ENCODE measurements at regions not wholly inside any gene's neighbourhood (a gene's known extent, or its start where the extent isn't known, plus 50 kb on each side); places are given as distances from the start of the nearest gene placed in this dataset.

- Histone ChIP-seq H3K4me2 (ENCODE audit: insufficient read depth, insufficient read length, low read length) (no peak overlapping the region), H2BK20ac (ENCODE audit: low read depth, low read length, poor library complexity, severe bottlenecking) (no peak overlapping the region), H2AFZ (ENCODE audit: low read length) (no peak overlapping the region)
Observed at GRCh38 chr9:18159254-18159653, 314.7 kb upstream of the ADAMTSL1 start.

More at GRCh38 chr9:18159254-18159653, 314.7 kb upstream of the ADAMTSL1 start:
- H4K91ac ChIP-seq (ENCODE audit: insufficient read length, low read depth, low read length) = no peak overlapping the region
- DNase-seq = no peak
- no peak for TF ChIP-seq CTCF (conservative IDR thresholded peaks at IDR 0.05)
- H2BK5ac ChIP-seq (ENCODE audit: insufficient read length, low read length) = no peak overlapping the region
- no peaks in the 10 kb centered on the region for H3K9me3 Mint-ChIP-seq
- H3K79me2 ChIP-seq (ENCODE audit: insufficient read depth, low read length) = no peaks in the 10 kb centered on the region
- no peak overlapping the region for H2AK5ac ChIP-seq (ENCODE audit: insufficient read length, low read length)
- H3K14ac ChIP-seq (ENCODE audit: insufficient read depth, low read length) = no peak overlapping the region
- H3K23me2 ChIP-seq (ENCODE audit: insufficient read length, low read depth, low read length, poor library complexity, severe bottlenecking) = no peaks in the 10 kb centered on the region
- no peak overlapping the region for H3K9ac ChIP-seq (ENCODE audit: extremely low read depth, insufficient read length, low read length)
- peaks cover 0 to 3% of the 10 kb centered on the region in 2 experiments; a peak in 1 of 4 replicates for H3K4me1 Mint-ChIP-seq
- no peak overlapping the region for H3K27ac ChIP-seq (ENCODE audit: insufficient read length, low read depth, low read length)
- H4K20me1 ChIP-seq (ENCODE audit: control insufficient read depth, insufficient read depth, insufficient read length) = no peaks in the 10 kb centered on the region
- H3K23ac ChIP-seq (ENCODE audit: insufficient read length, low read depth, low read length) = no peak overlapping the region
- WGBS (ENCODE audit: extremely low coverage, insufficient read length, low lambda C conversion rate) = no CpG with 5 or more reads among the region's 3 CpGs
- H2BK120ac ChIP-seq (ENCODE audit: low read depth, low read length, poor library complexity, severe bottlenecking) = no peak overlapping the region
- no peaks in the 10 kb centered on the region for H3K36me3 Mint-ChIP-seq (ENCODE audit: insufficient read depth in 1 of 3, low read depth in 3 of 3)
- no peaks in the 10 kb centered on the region for H3K4me1 ChIP-seq (ENCODE audit: insufficient read depth, low read length)
- H4K8ac ChIP-seq (replicated peaks; ENCODE audit: insufficient read length, low read depth, low read length) = no peak overlapping the region
- no peak overlapping the region for H3K27ac Mint-ChIP-seq
- H3K18ac ChIP-seq (ENCODE audit: insufficient read length, low read depth, low read length) = no peak overlapping the region
- no peaks in the 10 kb centered on the region for H3K9me3 ChIP-seq (ENCODE audit: control insufficient read depth, low read depth, low read length)
- H4K5ac ChIP-seq (ENCODE audit: insufficient read length, low read depth, low read length) = no peak overlapping the region
- H3K4ac ChIP-seq (ENCODE audit: low read depth, low read length) = no peak overlapping the region
- H3K56ac ChIP-seq (ENCODE audit: insufficient read length, low read depth, low read length) = no peak overlapping the region
- no peak overlapping the region for H2BK12ac ChIP-seq (ENCODE audit: insufficient read length, low read depth, low read length)
- H3K27me3 ChIP-seq (ENCODE audit: insufficient read depth, low read length) = no peaks in the 10 kb centered on the region
- no peaks in the 10 kb centered on the region for H3K27me3 Mint-ChIP-seq (ENCODE audit: low read depth)
- H3K4me3 Mint-ChIP-seq = no peak overlapping the region
- no peaks in the 10 kb centered on the region for H3K79me1 ChIP-seq (ENCODE audit: insufficient read depth, low read depth, low read length, poor library complexity, severe bottlenecking)
- H2BK15ac ChIP-seq (ENCODE audit: low read depth, low read length) = no peak overlapping the region
- H3T11ph ChIP-seq (ENCODE audit: low read length) = no peak overlapping the region
